ENCODE measurements at regions not wholly inside any gene's neighbourhood (a gene's known extent, or its start where the extent isn't known, plus 50 kb on each side); places are given as distances from the start of the nearest gene placed in this dataset.

DNA sequence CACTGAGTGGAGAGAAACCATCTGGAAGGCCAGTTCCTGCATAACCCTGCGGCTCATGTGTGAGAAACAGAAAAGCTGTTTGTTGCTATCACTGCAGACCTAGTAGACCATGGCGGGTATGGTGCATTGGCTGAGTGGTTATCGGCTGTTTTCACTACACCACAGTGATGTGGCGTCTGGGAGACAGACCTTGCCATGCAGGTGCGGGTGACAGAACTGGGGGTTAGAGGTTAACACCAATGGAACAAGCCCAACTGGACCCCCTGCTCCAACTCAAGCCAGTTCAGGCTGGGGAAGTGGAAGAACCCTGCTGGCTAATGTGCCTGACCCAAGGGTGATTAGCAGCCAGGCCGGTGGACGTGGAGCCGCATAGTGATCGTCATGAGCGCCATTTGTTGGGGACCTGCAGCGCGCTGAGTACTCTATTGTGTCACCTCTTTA is 91.9 kb downstream of the IRF8 start:
- DNase-seq (ENCODE audit: low read depth): no peak

DNA sequence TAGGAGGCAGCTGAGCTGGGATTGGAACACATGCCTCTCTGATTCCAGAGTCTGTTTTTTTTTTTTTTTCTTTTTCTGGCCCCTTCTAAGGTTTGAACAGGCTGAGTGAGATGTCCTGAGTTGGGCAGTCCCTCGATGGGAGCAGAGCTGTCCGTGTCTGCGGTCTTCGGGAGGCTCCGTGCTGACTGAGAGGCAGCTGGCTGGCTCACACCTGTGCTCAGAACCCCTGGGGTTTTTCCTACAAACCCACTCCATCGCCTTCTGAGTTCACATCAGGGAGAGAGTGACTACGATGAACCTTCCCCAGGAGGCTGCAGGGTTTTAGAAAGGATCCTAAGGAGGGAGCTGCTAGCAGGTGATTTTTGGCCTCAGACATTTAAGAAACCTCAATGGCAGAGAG is 92.5 kb downstream of the IRF8 start:
- no peak for DNase-seq (ENCODE audit: low read depth)

DNA sequence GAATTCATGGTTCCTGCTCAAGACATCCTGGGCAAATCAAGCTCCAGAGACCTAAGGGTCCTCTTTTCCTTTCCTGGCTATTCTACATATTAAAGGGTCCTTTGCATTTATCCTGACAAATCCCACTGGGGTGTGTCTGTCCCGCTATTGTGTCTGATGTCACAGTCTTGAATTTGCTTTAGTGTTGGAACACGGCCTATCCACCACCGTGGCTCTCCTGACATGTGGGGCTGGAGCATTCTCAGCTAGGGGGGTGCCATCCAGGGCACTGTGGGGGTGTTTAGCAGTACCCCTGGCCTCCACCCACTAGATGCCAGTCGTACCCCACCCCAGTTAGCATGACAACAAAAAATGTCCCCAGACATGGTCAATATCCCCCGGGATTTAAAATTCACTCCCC is 92.9 kb downstream of the IRF8 start:
- no peak for DNase-seq (ENCODE audit: low read depth)

DNA sequence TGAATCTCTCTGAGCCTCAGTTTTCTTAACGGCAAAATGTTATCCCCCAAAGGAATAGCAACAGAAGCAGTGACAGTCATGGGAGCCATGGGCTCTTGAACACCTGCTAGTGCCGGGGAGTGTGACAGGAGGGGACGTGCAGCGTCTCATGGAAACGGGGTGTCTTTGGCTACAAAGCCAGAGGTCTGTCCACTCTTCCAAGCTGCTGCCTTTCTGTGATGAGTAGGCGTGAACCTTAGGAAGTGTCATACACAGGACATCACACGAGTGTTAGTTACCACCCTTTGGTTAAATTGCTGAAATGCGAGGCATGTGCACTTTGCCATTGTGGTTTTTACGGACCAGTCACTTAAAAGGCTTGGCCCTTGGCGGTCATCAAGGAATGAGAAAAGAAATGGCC is 93.4 kb downstream of the IRF8 start:
- no peak for DNase-seq (ENCODE audit: low read depth)

DNA sequence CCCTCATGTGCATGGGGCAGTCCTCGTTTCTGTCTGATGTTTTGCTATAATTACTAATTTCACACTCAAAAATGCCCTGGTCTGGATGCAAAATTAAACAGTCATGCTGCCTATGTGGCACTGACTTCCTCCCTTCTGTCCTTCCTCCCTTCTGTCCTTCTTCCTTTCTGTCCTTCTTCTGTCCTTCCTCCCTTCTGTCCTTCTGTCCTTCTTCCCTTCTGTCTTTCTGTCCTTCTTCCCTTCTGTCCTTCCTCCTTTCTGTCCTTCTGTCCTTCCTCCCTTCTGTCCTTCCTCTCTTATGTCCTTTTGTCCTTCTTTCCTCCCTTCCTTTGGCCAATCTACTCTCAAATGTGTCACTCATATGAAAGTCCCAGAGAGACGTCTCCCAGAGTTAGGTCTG is 93.8 kb downstream of the IRF8 start:
- no peak for DNase-seq (ENCODE audit: low read depth)

DNA sequence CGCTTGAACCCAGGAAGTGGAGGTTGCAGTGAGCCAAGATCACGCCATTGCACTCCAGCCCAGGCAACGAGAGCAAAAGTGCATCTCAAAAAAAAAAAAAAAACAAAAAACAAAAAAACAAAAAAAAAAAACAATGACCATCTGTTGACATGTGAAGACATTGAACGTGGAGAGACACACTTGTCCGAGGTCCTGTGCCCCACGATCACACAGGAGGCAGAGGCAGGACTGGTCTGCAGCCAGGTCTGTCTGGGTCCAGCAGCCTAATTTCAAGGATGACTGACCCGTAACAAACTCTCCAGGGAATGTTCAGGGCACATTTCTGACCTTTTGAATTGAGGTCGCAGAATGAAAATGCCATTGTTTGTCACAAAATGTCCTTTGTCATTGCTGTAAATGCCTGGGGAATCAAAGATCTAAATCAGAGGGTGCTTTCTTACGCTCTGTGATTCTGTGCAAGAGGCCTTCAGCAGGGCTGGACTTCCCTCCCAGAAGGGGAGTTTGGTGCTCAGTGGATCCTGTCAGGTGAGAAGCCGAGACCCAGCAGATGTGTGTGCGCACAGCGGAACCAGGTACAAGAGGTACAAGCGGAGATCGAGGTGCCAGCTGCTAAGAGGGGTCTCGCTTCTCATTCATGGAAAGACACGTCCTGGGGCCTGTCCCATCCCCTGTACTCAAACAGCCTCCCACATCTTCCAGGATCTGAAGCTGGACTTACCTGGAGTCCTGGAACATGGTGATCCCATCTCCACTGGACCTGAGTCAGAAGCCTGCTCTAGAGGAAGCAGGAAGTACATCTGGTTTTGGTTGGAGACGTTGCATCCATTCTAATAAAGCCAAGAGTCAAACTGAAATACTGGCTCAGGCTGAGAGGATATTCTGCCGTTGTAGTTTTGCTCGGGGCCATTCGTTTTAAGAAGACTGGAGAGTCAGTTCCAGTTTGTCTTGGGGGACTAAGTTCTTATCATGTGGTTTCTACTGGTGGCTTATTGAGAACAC is 95.8 kb downstream of the IRF8 start:
- no peak for DNase-seq (ENCODE audit: low read depth)

DNA sequence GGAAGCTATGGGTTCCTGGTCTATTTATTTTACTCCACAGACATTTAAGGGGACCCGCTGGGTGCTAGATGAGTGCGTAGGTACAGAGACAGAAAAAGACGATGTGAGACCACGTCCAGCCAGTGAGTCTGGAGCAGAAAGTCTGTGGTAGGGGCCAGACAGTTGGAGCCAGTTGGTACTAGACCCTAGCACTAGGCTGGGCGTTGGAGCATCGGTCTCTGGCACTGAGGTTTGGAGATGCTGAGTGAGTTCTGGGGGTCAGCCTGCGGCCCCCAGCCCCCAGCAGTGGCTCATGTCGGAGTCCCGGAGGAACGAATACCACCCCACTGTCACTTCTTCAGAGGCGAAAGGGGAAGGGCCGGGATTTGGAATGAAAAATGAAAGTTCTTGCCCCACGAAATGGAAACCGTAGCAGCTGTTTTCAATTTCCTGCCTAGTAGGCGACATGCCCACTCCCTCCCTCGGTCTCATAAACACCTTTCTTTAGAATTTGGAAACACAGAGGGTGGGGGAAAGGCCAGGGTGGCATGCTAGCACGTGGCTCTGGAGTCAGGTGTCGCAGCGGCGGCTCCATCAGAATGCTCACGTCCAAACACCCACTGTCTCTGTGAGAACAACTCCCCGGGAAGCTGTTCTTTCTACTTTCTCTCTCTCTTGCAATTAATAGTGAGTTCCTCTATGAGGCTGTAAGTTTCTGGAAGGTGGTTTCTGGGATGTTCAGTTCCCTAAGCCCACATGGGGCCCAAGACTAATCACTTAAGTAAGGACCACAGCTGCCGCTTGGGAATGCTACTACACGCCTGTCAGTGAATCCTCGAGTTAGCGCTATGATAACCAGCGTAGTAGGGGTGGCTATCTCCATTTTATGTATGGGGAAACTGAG is 96.8 kb downstream of the IRF8 start:
- DNase-seq (ENCODE audit: low read depth): no peak

DNA sequence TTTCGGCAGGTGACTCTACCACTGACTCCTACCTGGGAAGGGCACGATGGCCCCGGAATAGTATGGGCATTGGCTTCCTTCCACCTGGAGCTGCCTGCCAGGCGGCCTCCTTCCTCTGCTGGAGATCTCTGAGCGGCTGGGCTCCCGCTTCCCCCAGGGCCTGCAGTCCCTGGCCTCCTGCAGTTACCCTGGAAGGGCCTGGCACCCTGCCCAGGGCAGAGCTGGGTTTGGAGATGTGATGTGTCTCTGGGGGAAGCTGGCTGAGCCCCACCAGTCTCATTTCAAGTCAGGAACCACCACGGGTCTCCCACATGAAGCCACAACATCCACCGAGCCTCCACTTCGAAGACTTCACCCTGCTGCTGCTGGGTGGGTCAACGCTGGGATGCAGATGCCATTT is 97.9 kb downstream of the IRF8 start:
- DNase-seq (ENCODE audit: low read depth): no peak

DNA sequence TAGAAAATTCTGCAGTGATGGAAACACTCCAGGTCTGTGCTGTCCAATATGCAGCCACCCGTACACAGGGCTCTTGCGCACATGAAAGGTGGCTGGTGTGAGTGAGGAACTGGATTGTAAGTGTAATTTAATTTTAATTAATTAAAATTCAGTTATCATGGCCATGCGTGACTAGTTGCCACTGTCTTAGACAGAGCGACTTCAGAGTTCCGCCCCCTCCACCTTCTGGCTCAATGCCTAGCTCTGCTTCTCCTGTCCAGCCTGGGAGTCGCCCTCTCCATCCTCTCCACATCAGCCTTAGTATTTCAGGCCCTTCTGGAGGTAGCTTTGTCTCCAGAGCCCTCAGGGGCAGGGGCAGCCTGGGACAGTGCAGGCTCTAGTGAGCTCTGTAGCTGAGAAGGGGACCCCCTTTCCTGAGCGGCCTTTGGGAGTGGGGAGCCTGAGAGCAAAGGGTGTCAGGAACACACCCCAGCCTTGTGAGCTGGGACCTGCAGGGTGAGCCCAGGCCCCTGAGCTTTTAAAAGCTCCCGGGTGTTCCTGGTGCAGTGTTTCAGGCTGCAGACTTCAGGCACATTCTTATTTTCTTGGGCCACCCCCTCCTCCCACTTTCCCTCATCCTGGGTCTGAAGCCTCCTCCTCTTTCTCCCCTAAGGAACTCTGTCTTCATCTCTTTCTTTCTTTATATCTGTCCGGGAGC is 99.4 kb downstream of the IRF8 start:
- DNase-seq (ENCODE audit: low read depth): no peak

DNA sequence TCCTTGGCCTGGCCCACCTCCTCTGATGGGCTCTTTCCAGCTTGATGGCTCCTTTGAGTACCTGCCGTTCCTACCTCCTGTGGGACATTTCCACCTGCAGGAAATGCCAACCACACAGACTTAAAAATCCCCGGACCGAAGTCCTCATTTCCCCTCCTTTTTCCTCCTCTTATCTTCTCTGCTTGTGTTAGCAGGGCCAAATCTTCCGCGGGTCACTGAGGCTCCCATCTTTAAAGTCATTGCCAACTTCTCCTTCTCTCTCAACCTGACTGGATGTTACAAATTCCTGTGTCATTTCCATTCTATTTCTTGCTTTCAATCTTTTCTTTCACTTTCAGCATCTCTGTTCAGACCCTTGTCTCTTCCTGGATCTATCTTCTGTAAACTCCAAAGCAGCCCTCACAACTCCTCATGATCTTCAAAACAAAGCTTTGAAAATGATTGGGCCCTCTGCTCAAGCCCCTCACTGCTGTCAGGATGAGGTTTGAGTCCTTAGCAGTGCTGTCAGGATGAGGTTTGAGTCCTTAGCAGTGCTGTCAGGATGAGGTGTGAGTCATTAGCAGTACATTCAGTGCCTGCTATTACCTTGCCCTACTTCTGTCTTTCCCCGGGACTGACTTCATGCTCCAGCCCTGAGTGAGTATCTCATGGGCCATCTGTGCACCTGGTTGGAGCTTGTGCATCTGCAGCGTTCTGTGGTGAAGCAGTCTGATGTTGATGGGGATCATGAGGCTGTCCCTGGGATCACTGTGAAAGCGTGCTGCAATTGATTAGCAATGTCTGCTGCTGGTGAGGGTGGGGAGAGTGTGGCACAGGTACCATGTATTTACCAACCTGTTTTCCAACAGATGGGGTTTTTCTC is 100.1 kb downstream of the IRF8 start:
- no peak for DNase-seq (ENCODE audit: low read depth)

DNA sequence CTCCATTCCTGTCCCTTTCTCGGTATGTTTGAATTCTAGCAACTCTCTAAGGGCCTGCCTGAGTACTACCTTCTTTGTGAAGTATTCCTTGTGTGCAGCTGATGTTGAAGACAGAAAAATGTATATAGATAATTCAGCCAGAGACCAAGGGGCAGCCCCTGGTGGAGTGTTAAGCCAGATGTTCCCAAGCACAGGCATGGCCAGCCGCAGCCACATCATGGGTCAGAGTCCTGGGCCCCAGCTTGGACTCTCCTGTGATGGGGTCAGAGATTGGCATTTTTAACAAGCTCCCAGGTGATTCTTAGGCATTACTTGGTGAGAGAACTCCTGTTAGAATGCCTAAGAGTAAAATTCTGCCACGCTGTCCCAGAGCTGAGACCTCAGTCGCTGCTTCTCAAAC is 100.8 kb downstream of the IRF8 start:
- no peak for DNase-seq (ENCODE audit: low read depth)

DNA sequence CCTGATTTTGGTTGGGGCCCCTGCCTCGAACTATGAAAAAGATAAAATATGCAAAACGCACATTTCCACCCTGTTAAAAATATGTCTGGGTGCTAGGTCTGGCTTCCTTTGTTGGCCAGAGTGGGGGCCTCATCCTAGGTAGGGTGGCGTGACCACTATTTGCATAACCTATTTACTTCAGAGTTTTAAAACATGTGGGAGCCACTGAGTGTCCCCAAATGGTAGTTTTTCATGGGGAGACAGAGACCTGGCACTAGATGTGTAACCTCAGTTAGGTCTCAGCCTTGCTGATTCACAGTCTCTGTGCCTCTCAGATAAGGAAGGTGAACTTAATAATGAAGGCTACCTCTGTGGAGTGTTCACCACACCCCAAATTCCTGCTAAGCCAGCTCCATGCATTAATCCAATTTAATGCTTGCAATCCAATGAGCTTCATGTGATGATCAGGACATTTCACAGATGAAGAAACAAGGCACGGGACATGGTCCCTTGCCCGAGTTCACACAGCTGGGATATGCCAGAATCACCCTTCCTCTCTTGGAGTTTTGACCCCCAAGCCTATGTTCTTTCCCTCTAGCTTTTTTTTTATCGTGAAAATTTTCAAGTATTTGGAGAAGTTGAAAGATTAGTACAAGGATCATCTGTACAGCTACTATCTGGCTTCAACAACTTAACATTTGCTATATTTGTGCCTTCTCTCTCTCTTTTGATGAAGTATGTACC is 103.4 kb downstream of the IRF8 start:
- DNase-seq (ENCODE audit: low read depth): no peak

DNA sequence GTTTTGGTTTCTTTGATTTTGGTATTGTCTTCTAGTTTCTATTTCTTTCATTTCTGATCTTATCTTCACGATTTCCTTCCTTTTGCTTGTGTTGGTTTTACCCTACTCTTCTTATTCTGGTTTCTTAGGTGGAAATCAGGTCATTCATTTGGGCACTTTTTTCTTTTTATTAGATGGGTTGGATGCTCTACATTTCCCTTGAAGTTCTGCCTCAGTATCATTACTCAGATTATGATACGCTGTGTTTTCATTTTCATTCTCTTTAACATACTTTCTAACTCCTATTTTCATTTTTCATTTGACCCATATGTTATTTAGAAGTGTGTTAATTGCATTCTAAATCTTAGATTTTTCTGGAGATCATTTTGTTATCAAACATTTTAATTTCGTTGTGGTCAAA is 108.6 kb downstream of the IRF8 start:
- DNase-seq (ENCODE audit: low read depth): no peak

DNA sequence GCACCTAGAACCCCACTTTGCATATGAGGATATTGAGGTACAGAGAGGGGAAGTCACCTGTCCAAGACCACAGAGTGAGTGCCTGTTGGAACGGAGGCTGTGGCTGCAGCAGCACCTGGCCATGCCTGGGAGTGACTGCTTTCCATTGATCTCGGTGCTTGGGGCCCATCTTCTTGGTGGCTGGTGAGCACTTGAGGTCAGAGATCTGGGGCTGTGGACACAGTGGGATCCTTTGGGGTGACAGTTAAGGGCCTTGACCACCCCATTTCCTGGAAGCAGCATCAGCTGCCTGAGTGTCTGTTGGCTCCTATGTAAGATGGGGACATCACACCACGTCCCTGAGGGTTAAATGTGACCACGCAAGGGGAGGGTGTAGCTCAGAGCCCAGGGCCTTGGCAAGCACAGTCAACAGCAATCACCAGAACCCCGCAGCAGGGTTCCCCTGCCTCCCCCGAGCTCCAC is 111.7 kb downstream of the IRF8 start:
- no peak for DNase-seq (ENCODE audit: low read depth)

DNA sequence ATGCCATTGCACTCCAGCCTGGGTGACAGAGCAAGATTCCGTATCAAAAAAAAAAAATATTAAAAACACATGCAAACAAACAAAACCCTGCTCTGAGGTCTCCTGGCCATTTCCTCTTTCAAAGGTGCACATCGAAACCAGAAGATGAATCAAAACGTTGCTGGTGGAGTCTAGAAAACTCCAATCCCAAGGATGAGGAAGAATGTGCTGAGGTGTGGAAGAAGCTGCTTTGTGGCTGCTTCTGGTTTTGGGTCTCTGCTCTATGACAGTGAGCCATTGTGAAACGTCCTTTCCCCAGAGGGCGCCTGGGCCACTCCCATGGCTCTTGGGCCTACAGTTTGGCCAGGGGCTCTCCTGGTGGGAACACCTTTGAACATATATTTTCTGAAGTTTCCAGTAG is 112.6 kb downstream of the IRF8 start:
- DNase-seq (ENCODE audit: low read depth): no peak

DNA sequence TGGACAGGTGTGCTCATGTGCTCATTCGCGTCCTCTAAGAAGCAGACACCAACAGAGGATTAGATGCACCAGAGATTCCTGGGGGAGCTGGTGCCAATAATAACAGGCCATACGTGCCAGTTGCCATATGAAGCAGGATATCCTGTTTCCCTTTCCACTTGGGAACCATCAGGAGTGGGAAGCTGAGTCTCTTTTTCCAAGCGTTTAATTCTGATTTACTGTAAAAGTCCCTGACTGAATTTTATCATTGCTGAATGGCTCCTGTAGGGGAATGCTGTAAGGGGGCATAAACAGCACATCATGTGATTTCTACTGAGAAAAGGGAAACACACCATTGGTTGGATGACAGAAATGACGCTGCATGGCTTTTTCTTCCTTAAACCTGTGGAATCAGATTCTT is 113.3 kb downstream of the IRF8 start:
- no peak for DNase-seq (ENCODE audit: low read depth)

DNA sequence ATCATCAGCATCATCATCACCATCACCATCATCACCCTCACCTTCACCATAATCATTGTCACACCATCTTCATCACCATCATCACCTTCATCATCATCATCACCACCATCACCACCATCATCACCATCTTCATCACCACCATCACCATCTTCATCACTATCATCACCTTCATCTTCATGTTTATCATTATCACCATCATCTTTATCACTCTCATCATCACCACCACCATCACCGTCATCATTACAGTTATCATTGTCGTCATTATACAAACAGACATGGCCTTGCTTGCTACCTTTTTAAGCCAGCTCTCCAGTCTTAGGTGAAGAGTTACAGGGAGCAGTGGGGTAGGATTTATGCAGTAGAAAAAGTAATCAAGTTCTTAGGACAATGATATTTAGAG is 114.9 kb downstream of the IRF8 start:
- DNase-seq (ENCODE audit: low read depth): no peak

DNA sequence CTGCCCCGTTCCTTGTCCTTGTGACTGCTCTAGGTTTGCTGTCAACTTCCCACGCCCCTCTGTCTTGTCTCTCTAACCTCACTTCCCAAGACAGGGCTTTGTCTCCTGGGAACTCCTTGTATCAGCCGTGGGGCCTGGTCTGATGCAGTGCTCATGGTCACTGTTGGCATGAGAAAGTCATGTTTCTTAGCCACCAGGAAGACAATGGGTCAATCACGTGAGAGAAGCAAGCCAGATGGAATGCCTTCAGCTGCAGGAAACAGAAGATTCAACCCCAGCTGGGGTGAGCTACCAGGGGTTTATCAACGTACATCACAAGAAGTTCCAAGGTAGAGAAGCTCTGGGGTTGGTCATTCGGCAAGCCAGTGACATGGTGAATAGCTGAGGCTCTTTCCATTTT is 116.6 kb downstream of the IRF8 start:
- DNase-seq (ENCODE audit: low read depth): no peak

DNA sequence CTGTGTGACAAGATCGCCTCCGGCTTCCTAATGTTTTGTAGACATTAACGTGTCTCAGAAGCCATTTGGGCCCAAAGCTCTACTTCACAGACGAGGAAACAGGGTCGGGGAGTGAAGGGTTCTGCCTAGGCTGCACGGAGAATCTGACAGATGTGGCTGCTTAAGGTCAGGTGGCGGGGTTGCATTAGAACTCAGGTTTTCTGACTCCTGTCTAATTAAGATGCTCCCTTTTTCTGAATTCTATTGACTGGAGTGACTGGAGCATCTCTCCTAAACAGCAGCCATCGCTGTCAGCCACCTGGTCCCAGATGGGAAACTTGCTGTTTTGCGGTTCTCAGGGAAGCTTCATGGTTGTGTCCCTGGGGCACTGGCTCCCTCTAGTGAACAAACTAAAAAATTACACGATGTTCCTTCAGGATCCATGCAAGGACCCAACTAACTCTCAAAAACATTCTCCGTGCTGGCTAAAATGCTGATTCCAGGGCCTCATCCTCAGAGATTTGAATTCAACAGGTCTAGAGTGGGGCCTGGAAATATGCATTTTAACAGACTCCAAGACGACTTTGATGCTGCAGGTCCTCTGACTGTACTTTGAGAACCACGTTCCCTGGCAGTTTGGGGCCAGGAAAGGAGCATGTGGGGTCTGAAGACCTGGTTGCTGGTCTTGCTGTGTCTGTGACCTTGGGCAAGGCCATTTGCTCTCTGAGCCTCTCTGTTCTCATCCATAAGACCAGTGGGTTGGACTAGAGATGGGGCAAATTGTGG is 117.4 kb downstream of the IRF8 start:
- peak; percentile 54 for DNase-seq (ENCODE audit: low read depth)

DNA sequence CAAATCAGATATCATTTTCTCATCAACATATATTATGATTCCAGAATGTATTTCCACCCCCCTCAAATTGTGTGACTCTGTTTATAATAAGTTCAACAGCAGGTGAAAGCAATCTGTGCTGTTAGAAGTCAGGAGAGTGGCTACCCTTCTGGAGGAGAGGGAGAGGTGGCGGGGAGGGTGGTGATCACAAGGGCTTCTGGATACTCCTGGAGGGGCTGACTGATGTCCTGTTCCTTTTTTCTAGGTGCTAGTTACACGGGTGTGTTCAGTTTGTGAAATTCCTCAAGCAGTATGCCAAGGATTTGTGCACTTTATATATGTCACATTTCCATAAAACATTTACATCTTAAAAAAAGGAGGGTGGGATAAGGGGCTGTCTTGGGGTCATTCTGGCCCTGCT is 119.1 kb downstream of the IRF8 start:
- no peak for DNase-seq (ENCODE audit: low read depth)

Data from amniotic epithelial cell (primary cell).